Putamen (tissue), 1 donor: ENCODE measurements at regions not wholly inside any gene's neighbourhood (a gene's known extent, or its start where the extent isn't known, plus 50 kb on each side); places are given as distances from the start of the nearest gene placed in this dataset.

Experiments
- DNase-seq: peaks from one replicate; pipeline ENCODE4 v3.0.0-alpha.2; 2016; ENCODE audit warnings: low spot score

GRCh38 chr2:59575191-59575590 is 978.3 kb downstream of the BCL11A start:
- DNase-seq, result no peak

GRCh38 chr2:59572227-59572626 is 981.2 kb downstream of the BCL11A start:
- DNase-seq, result no peak

- DNase-seq, result no peak
These were observed 982.6 kb downstream of the BCL11A start for GRCh38 chr2:59570818-59571217.

- no peak for DNase-seq
These were observed 984.3 kb downstream of the BCL11A start for GRCh38 chr2:59569124-59569523.

GRCh38 chr2:59568461-59568860 is 985.0 kb downstream of the BCL11A start:
- no peak for DNase-seq

- DNase-seq, result no peak
These were observed 986.3 kb downstream of the BCL11A start for GRCh38 chr2:59567151-59567550.

GRCh38 chr2:59566739-59567138 is 986.7 kb downstream of the BCL11A start:
- DNase-seq, result no peak

GRCh38 chr2:59561281-59561680 is 992.2 kb downstream of the BCL11A start:
- no peak for DNase-seq

GRCh38 chr2:59560769-59561168 is 992.7 kb downstream of the BCL11A start:
- DNase-seq, result no peak

GRCh38 chr2:59540864-59541263 is 1012.6 kb downstream of the BCL11A start:
- DNase-seq, result no peak

GRCh38 chr2:59538398-59538911 is 1015.0 kb downstream of the BCL11A start:
- no peak for DNase-seq

- no peak for DNase-seq
These were observed 1020.6 kb downstream of the BCL11A start for GRCh38 chr2:59532808-59533207.

- DNase-seq, result no peak
These were observed 1023.2 kb downstream of the BCL11A start for GRCh38 chr2:59530258-59530657.

GRCh38 chr2:59529726-59530125 is 1023.7 kb downstream of the BCL11A start:
- DNase-seq, result no peak

GRCh38 chr2:59528525-59528924 is 1024.9 kb downstream of the BCL11A start:
- DNase-seq, result no peak

GRCh38 chr2:59502981-59503380 is 1050.5 kb downstream of the BCL11A start:
- no peak for DNase-seq

GRCh38 chr2:59490994-59491393 is 1062.5 kb downstream of the BCL11A start:
- DNase-seq, result no peak

GRCh38 chr2:59490192-59490591 is 1063.3 kb downstream of the BCL11A start:
- DNase-seq, result no peak

- DNase-seq, result no peak
These were observed 1068.8 kb downstream of the BCL11A start for GRCh38 chr2:59484673-59485072.

- DNase-seq, result no peak
These were observed 1090.0 kb downstream of the BCL11A start for GRCh38 chr2:59463426-59463825.

- no peak for DNase-seq
These were observed 1090.8 kb downstream of the BCL11A start for GRCh38 chr2:59462422-59463197.

- DNase-seq, result no peak
These were observed 1092.3 kb downstream of the BCL11A start for GRCh38 chr2:59461127-59461526.

- no peak for DNase-seq
These were observed 1094.7 kb downstream of the BCL11A start for GRCh38 chr2:59458800-59459199.

- DNase-seq, result no peak
These were observed 1097.2 kb downstream of the BCL11A start for GRCh38 chr2:59456285-59456684.
